ENCODE measurements at regions not wholly inside any gene's neighbourhood (a gene's known extent, or its start where the extent isn't known, plus 50 kb on each side); places are given as distances from the start of the nearest gene placed in this dataset.
"Not testable (repeated sequence)": the region's sequence is repeated elsewhere in the genome, so short reads cannot be mapped to it uniquely, and the experiment has no call there.

- FAIRE-seq (no peak), DNase-seq (ENCODE audit: extremely low spot score, insufficient read length, low read depth) (no peak)
These were observed 246.8 kb downstream of the GATA3 start for GRCh38 chr10:8301333-8301732.

- no peak for FAIRE-seq
These were observed 247.3 kb downstream of the GATA3 start for GRCh38 chr10:8301831-8302230.

GRCh38 chr10:8302565-8302964, 248.1 kb downstream of the GATA3 start:
- DNase-seq (ENCODE audit: extremely low spot score, insufficient read length, low read depth) = no peak
- FAIRE-seq = no peak

More at GRCh38 chr10:8301831-8302230, 247.3 kb downstream of the GATA3 start:
- DNase-seq (ENCODE audit: extremely low spot score, insufficient read length, low read depth) = no peak

GRCh38 chr10:8304861-8305260, 250.4 kb downstream of the GATA3 start:
- FAIRE-seq (no peak), DNase-seq (ENCODE audit: extremely low spot score, insufficient read length, low read depth) (no peak)

GRCh38 chr10:8305876-8306652, 251.6 kb downstream of the GATA3 start:
- FAIRE-seq (no peak), DNase-seq (ENCODE audit: extremely low spot score, insufficient read length, low read depth) (no peak)

GRCh38 chr10:8306685-8307364, 252.3 kb downstream of the GATA3 start:
- FAIRE-seq (no peak), DNase-seq (ENCODE audit: extremely low spot score, insufficient read length, low read depth) (no peak)

- FAIRE-seq (no peak), DNase-seq (ENCODE audit: extremely low spot score, insufficient read length, low read depth) (no peak)
These were observed 256.4 kb downstream of the GATA3 start for GRCh38 chr10:8310930-8311329.

GRCh38 chr10:8311526-8312070, 257.1 kb downstream of the GATA3 start:
- no peak for DNase-seq (ENCODE audit: extremely low spot score, insufficient read length, low read depth)
- FAIRE-seq = no peak

GRCh38 chr10:8312079-8312478, 257.6 kb downstream of the GATA3 start:
- DNase-seq (ENCODE audit: extremely low spot score, insufficient read length, low read depth) = no peak
- FAIRE-seq = no peak

- FAIRE-seq (no peak), DNase-seq (ENCODE audit: extremely low spot score, insufficient read length, low read depth) (no peak)
These were observed 258.3 kb downstream of the GATA3 start for GRCh38 chr10:8312781-8313180.

- no peak for FAIRE-seq
- DNase-seq (ENCODE audit: extremely low spot score, insufficient read length, low read depth) = no peak
These were observed 260.0 kb downstream of the GATA3 start for GRCh38 chr10:8314486-8314885.

GRCh38 chr10:8315619-8316021, 261.1 kb downstream of the GATA3 start:
- DNase-seq (ENCODE audit: extremely low spot score, insufficient read length, low read depth) = no peak
- FAIRE-seq = no peak

GRCh38 chr10:8316284-8316683, 261.8 kb downstream of the GATA3 start:
- FAIRE-seq (no peak), DNase-seq (ENCODE audit: extremely low spot score, insufficient read length, low read depth) (no peak)

- not testable (repeated sequence) for DNase-seq (ENCODE audit: extremely low spot score, insufficient read length, low read depth); FAIRE-seq
These were observed 263.9 kb downstream of the GATA3 start for GRCh38 chr10:8318429-8318828.

GRCh38 chr10:8318956-8319355, 264.5 kb downstream of the GATA3 start:
- DNase-seq (ENCODE audit: extremely low spot score, insufficient read length, low read depth) = no peak
- FAIRE-seq = no peak

- DNase-seq (ENCODE audit: extremely low spot score, insufficient read length, low read depth) = no peak
- no peak for FAIRE-seq
These were observed 265.2 kb downstream of the GATA3 start for GRCh38 chr10:8319704-8320103.

GRCh38 chr10:8321990-8322389, 267.5 kb downstream of the GATA3 start:
- no peak for FAIRE-seq
- no peak for DNase-seq (ENCODE audit: extremely low spot score, insufficient read length, low read depth)

GRCh38 chr10:8323428-8324054, 269.1 kb downstream of the GATA3 start:
- no peak for FAIRE-seq
- DNase-seq (ENCODE audit: extremely low spot score, insufficient read length, low read depth) = no peak

GRCh38 chr10:8325024-8325980, 270.8 kb downstream of the GATA3 start:
- FAIRE-seq (no peak), DNase-seq (ENCODE audit: extremely low spot score, insufficient read length, low read depth) (no peak)

Measured in GM18507 (cell line).